HEK293 (cell line): ENCODE measurements at regions not wholly inside any gene's neighbourhood (a gene's known extent, or its start where the extent isn't known, plus 50 kb on each side); places are given as distances from the start of the nearest gene placed in this dataset.

Experiments used
- CTCF ChIA-PET: fragments of 350-600 bp; formaldehyde crosslinking; extraction: SDS; loops from one replicate; lab custom pipeline; 2021; ENCODE audit warnings: antibody characterized with exemption; lab: Yijun Ruan, JAX
- POLR2A ChIA-PET: fragments of 300-600 bp; formaldehyde crosslinking; extraction: SDS; loops from one replicate; lab custom pipeline; 2020; ENCODE audit warnings: antibody characterized with exemption, inconsistent platforms; lab: Yijun Ruan, JAX
- H3K27ac ChIP-seq: fragments of 200-500 bp; sonication (Bioruptor generic); 2 replicates; pipeline ENCODE4 v1.5.1; 2014; ENCODE audit warnings: low read depth, low read length, control low read depth, inconsistent platforms; ENCODE audit errors: extremely low read depth
- H3K36me3 ChIP-seq, 2 experiments: fragments of 200-500 bp in 1 of 2; sonication (Bioruptor generic) in 1 of 2; 1 replicate in 1 of 2; 2 replicates in 1 of 2; pipeline ENCODE4 v1.5.1; 2014 to 2017; ENCODE audit warnings: inconsistent platforms in 2 of 2, low read length in 2 of 2; ENCODE audit not compliant: control insufficient read depth in 2 of 2, insufficient read depth in 1 of 2
- H3K4me1 ChIP-seq: fragments of 200-500 bp; sonication (Bioruptor generic); 2 replicates; pipeline ENCODE4 v1.5.1; 2014; ENCODE audit warnings: mild to moderate bottlenecking, low read length, inconsistent platforms; ENCODE audit not compliant: control insufficient read depth, insufficient read depth
- H3K4me3 ChIP-seq: 2 replicates; pipeline ENCODE4 v1.5.1; 2011; ENCODE audit warnings: low read depth, mild to moderate bottlenecking, control low read depth, low read length, moderate library complexity
- H3K9me3 ChIP-seq: fragments of 200-500 bp; sonication (Bioruptor generic); 2 replicates; pipeline ENCODE4 v1.5.1; 2014; ENCODE audit warnings: low read depth, low read length, inconsistent platforms; ENCODE audit not compliant: control insufficient read depth, insufficient read depth
- FEZF1 ChIP-seq: fragments of 450-650 bp; formaldehyde crosslinking; IDR thresholded peaks from 2 replicates; pipeline ENCODE4 v1.5.1; 2016; ENCODE audit warnings: missing biosample characterization, missing genetic modification characterization
- GLIS1 ChIP-seq: fragments of 450-650 bp; formaldehyde crosslinking; IDR thresholded peaks from 2 replicates; pipeline ENCODE4 v1.5.1; 2016; ENCODE audit warnings: missing biosample characterization, missing genetic modification characterization
- HIC1 ChIP-seq: fragments of 450-650 bp; formaldehyde crosslinking; IDR thresholded peaks from 2 replicates; pipeline ENCODE4 v1.5.1; 2016; ENCODE audit warnings: missing biosample characterization, missing genetic modification characterization
- OVOL3 ChIP-seq: fragments of 450-650 bp; formaldehyde crosslinking; IDR thresholded peaks from 2 replicates; pipeline ENCODE4 v1.5.1; 2016; ENCODE audit warnings: missing biosample characterization, missing genetic modification characterization
- SALL2 ChIP-seq: fragments of 450-650 bp; formaldehyde crosslinking; IDR thresholded peaks from 2 replicates; pipeline ENCODE4 v1.5.0; 2017; ENCODE audit warnings: missing biosample characterization, mild to moderate bottlenecking, missing genetic modification characterization, borderline replicate concordance
- WT1 ChIP-seq: fragments of 450-650 bp; formaldehyde crosslinking; IDR thresholded peaks from 2 replicates; pipeline ENCODE4 v1.5.1; 2016; ENCODE audit warnings: missing biosample characterization, missing genetic modification characterization
- ZEB2 ChIP-seq: fragments of 450-650 bp; formaldehyde crosslinking; IDR thresholded peaks from 2 replicates; pipeline ENCODE4 v1.5.1; 2016; ENCODE audit warnings: missing biosample characterization, missing genetic modification characterization
- ZNF114 ChIP-seq: fragments of 450-650 bp; formaldehyde crosslinking; IDR thresholded peaks from 2 replicates; pipeline ENCODE4 v1.5.0; 2017; ENCODE audit warnings: missing biosample characterization, missing genetic modification characterization
- ZNF132 ChIP-seq: fragments of 450-650 bp; formaldehyde crosslinking; IDR thresholded peaks from 2 replicates; pipeline ENCODE4 v1.5.1; 2017; ENCODE audit warnings: missing biosample characterization, missing genetic modification characterization, borderline replicate concordance
- ZNF26 ChIP-seq: fragments of 450-650 bp; formaldehyde crosslinking; IDR thresholded peaks from 2 replicates; pipeline ENCODE4 v1.5.1; 2016; ENCODE audit warnings: missing biosample characterization, missing genetic modification characterization
- ZNF311 ChIP-seq: fragments of 450-650 bp; formaldehyde crosslinking; IDR thresholded peaks from 2 replicates; pipeline ENCODE4 v1.5.1; 2017; ENCODE audit warnings: missing biosample characterization, missing genetic modification characterization, borderline replicate concordance
- ZNF488 ChIP-seq: fragments of 450-650 bp; formaldehyde crosslinking; IDR thresholded peaks from 2 replicates; pipeline ENCODE4 v1.5.1; 2016; ENCODE audit warnings: missing biosample characterization, missing genetic modification characterization
- ZNF513 ChIP-seq: fragments of 450-650 bp; IDR thresholded peaks from 2 replicates; pipeline ENCODE4 v1.5.1; 2018; ENCODE audit warnings: missing biosample characterization, missing genetic modification characterization
- ZNF548 ChIP-seq: fragments of 450-650 bp; formaldehyde crosslinking; IDR thresholded peaks from 2 replicates; pipeline ENCODE4 v1.5.1; 2016; ENCODE audit warnings: missing biosample characterization, missing genetic modification characterization
- ZNF571 ChIP-seq: fragments of 450-650 bp; formaldehyde crosslinking; IDR thresholded peaks from 2 replicates; pipeline ENCODE4 v1.5.0; 2017; ENCODE audit warnings: missing biosample characterization, missing genetic modification characterization
- ZNF624 ChIP-seq: fragments of 450-650 bp; formaldehyde crosslinking; IDR thresholded peaks from 2 replicates; pipeline ENCODE4 v1.5.1; 2017; ENCODE audit warnings: missing biosample characterization, missing genetic modification characterization
- ZNF785 ChIP-seq: fragments of 450-650 bp; formaldehyde crosslinking; IDR thresholded peaks from 2 replicates; pipeline ENCODE4 v1.5.1; 2016; ENCODE audit warnings: missing biosample characterization, missing genetic modification characterization
- TF ChIP-seq, protein P1 (sequence below): fragments of 450-650 bp; formaldehyde crosslinking; IDR thresholded peaks from 2 replicates; pipeline ENCODE4 v1.5.1; 2016; ENCODE audit warnings: missing biosample characterization, missing genetic modification characterization
- TF ChIP-seq, protein P2 (sequence below): fragments of 450-650 bp; formaldehyde crosslinking; IDR thresholded peaks from 2 replicates; pipeline ENCODE4 v1.5.1; 2016; ENCODE audit warnings: missing biosample characterization, missing genetic modification characterization

- TF ChIP-seq GLIS1 (tag by site-specific recombination) (no peak), ZEB2 (tag by site-specific recombination) (no peak), WT1 (tag by site-specific recombination) (no peak), ZNF513 (tag by site-specific recombination) (no peak), ZNF311 (tag by site-specific recombination) (no peak), ZNF26 (tag by site-specific recombination) (no peak), ZNF548 (tag by site-specific recombination) (no peak), ZNF624 (no peak), ZNF785 (tag by site-specific recombination) (no peak), ZNF571 (no peak), ZNF132 (tag by site-specific recombination) (no peak), SALL2 (tag by site-specific recombination) (no peak), HIC1 (tag by site-specific recombination) (no peak), ZNF488 (tag by site-specific recombination) (no peak), ZNF114 (tag by site-specific recombination) (no peak), OVOL3 (tag by site-specific recombination) (no peak), FEZF1 (tag by site-specific recombination) (no peak)
- TF ChIP-seq, protein P1, sequence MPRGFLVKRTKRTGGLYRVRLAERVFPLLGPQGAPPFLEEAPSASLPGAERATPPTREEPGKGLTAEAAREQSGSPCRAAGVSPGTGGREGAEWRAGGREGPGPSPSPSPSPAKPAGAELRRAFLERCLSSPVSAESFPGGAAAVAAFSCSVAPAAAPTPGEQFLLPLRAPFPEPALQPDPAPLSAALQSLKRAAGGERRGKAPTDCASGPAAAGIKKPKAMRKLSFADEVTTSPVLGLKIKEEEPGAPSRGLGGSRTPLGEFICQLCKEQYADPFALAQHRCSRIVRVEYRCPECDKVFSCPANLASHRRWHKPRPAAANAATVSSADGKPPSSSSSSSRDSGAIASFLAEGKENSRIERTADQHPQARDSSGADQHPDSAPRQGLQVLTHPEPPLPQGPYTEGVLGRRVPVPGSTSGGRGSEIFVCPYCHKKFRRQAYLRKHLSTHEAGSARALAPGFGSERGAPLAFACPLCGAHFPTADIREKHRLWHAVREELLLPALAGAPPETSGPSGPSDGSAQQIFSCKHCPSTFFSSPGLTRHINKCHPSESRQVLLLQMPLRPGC (tag by site-specific recombination), result no peak
- TF ChIP-seq, protein P2, sequence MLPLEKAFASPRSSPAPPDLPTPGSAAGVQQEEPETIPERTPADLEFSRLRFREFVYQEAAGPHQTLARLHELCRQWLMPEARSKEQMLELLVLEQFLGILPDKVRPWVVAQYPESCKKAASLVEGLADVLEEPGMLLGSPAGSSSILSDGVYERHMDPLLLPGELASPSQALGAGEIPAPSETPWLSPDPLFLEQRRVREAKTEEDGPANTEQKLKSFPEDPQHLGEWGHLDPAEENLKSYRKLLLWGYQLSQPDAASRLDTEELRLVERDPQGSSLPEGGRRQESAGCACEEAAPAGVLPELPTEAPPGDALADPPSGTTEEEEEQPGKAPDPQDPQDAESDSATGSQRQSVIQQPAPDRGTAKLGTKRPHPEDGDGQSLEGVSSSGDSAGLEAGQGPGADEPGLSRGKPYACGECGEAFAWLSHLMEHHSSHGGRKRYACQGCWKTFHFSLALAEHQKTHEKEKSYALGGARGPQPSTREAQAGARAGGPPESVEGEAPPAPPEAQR (tag by site-specific recombination), result no peak
- TF ChIP-seq, all 188 proteins: peak for 0
- H3K9me3 ChIP-seq, result no peaks in the 10 kb centered on the region
- ChIA-PET CTCF (no interaction called here), POLR2A (interaction anchor here (0.6 kb wide), 1 partner anchor 312 kb away, joined by 3 read pairs; no protein-coding TSS in a partner anchor)
- no peak overlapping the region for H3K4me3 ChIP-seq
- no peak overlapping the region for H3K27ac ChIP-seq
- no peaks in the 10 kb centered on the region for H3K36me3 ChIP-seq
- no peaks in the 10 kb centered on the region for H3K4me1 ChIP-seq
Measured at GRCh38 chr3:7920211-7920610, 581.4 kb upstream of the LMCD1 start.
